Liver (tissue), 3 donors: ENCODE measurements at regions not wholly inside any gene's neighbourhood (a gene's known extent, or its start where the extent isn't known, plus 50 kb on each side); places are given as distances from the start of the nearest gene placed in this dataset.
A peak's percentile ranks its signal among the peaks of the same experiment; 100 is the strongest.

Experiments
- JUND ChIP-seq, 2 donors: IDR thresholded peaks; 2 replicates each; pipeline ENCODE4 v1.6.1; 2016; ENCODE audit warnings: antibody characterized with exemption in 2 of 2
- RXRA ChIP-seq, 2 donors: IDR thresholded peaks; 2 replicates each; pipeline ENCODE4 v1.6.1; 2017 to 2018; ENCODE audit warnings: antibody characterized with exemption in 2 of 2, mild to moderate bottlenecking in 1 of 2
- TF ChIP-seq, protein P1 (sequence below): fragments of 150-350 bp; IDR thresholded peaks from 2 replicates; pipeline ENCODE4 v1.5.1; 2017; ENCODE audit warnings: improper control_type of control experiment, low read depth, low read length; ENCODE audit not compliant: missing input control
- TF ChIP-seq, protein P2 (sequence below): IDR thresholded peaks from 2 replicates; pipeline ENCODE4 v1.6.1; 2016; ENCODE audit warnings: antibody characterized with exemption
- donor health status: healthy.
- donor health status: healthy.

- TF ChIP-seq, protein P1, sequence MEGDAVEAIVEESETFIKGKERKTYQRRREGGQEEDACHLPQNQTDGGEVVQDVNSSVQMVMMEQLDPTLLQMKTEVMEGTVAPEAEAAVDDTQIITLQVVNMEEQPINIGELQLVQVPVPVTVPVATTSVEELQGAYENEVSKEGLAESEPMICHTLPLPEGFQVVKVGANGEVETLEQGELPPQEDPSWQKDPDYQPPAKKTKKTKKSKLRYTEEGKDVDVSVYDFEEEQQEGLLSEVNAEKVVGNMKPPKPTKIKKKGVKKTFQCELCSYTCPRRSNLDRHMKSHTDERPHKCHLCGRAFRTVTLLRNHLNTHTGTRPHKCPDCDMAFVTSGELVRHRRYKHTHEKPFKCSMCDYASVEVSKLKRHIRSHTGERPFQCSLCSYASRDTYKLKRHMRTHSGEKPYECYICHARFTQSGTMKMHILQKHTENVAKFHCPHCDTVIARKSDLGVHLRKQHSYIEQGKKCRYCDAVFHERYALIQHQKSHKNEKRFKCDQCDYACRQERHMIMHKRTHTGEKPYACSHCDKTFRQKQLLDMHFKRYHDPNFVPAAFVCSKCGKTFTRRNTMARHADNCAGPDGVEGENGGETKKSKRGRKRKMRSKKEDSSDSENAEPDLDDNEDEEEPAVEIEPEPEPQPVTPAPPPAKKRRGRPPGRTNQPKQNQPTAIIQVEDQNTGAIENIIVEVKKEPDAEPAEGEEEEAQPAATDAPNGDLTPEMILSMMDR: no peak
- TF ChIP-seq JUND (IDR thresholded peaks at IDR 0.05) (peak; percentile 91 to 96), RXRA (IDR thresholded peaks at IDR 0.05) (peak; percentile 81 to 93)
- TF ChIP-seq, protein P2, sequence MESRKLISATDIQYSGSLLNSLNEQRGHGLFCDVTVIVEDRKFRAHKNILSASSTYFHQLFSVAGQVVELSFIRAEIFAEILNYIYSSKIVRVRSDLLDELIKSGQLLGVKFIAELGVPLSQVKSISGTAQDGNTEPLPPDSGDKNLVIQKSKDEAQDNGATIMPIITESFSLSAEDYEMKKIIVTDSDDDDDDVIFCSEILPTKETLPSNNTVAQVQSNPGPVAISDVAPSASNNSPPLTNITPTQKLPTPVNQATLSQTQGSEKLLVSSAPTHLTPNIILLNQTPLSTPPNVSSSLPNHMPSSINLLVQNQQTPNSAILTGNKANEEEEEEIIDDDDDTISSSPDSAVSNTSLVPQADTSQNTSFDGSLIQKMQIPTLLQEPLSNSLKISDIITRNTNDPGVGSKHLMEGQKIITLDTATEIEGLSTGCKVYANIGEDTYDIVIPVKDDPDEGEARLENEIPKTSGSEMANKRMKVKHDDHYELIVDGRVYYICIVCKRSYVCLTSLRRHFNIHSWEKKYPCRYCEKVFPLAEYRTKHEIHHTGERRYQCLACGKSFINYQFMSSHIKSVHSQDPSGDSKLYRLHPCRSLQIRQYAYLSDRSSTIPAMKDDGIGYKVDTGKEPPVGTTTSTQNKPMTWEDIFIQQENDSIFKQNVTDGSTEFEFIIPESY: peak; percentile 45
Observed at GRCh38 chr16:51243936-51244436, 92.9 kb upstream of the SALL1 start.
